ENCODE measurements at regions not wholly inside any gene's neighbourhood (a gene's known extent, or its start where the extent isn't known, plus 50 kb on each side); places are given as distances from the start of the nearest gene placed in this dataset.

- Histone ChIP-seq H3K9me3 (replicated peaks) (no peaks in the 10 kb centered on the region), H3K4me1 (peaks cover 7% of the 10 kb centered on the region), H3K4me3 (no peak overlapping the region), H3K27ac (no peak overlapping the region), H3K36me3 (no peaks in the 10 kb centered on the region), H3K27me3 (no peaks in the 10 kb centered on the region)
- no peak for DNase-seq
Measured at GRCh38 chr2:222807431-222807830, 53.4 kb upstream of the ACSL3 start.

- H3K27ac ChIP-seq, result no peak overlapping the region
- no peaks in the 10 kb centered on the region for H3K36me3 ChIP-seq
- H3K4me3 ChIP-seq, result no peak overlapping the region
- no peaks in the 10 kb centered on the region for H3K9me3 ChIP-seq (replicated peaks)
- H3K4me1 ChIP-seq, result peaks cover 5% of the 10 kb centered on the region; the same call in 1 of the 2 replicates
- H3K27me3 ChIP-seq, result no peaks in the 10 kb centered on the region
- no peak for DNase-seq
Measured at GRCh38 chr2:222809582-222809981, 51.3 kb upstream of the ACSL3 start.

DNA sequence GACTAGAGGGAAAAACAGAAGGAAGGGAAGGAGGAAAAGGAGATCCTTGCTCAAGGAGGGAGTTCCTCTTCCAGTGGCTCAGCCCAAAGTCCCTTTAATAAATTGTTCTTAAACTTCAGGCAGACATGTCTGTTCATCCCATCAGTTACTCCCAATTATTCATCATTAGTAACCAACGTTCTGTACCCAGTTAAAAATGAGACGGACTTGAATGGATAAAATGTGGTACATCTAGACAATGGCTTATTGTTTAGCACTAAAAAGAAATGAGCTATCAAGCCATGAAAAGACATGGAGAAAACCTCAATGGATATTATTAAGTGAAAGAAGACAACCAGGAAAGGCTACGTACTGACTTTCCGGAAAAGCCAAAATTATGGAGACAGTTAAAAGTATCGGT lies 50.8 kb upstream of the ACSL3 start:
- no peaks in the 10 kb centered on the region for H3K9me3 ChIP-seq (replicated peaks)
- no peak overlapping the region for H3K4me3 ChIP-seq
- peaks cover 5% of the 10 kb centered on the region; the same call in 1 of the 2 replicates for H3K4me1 ChIP-seq
- no peak overlapping the region for H3K27ac ChIP-seq
- DNase-seq, result no peak
- H3K36me3 ChIP-seq, result no peaks in the 10 kb centered on the region
- no peaks in the 10 kb centered on the region for H3K27me3 ChIP-seq

Data from SJCRH30 (cell line).